ENCODE measurements at regions not wholly inside any gene's neighbourhood (a gene's known extent, or its start where the extent isn't known, plus 50 kb on each side); places are given as distances from the start of the nearest gene placed in this dataset.

GRCh38 chr6:878179-878578 lies 185.2 kb upstream of the EXOC2 start:
- Histone ChIP-seq H3K27ac (ENCODE audit: extremely low read depth, low read depth, low read length) (no peak overlapping the region), H3K9me3 (ENCODE audit: control insufficient read depth, insufficient read depth, low read depth, low read length) (no peaks in the 10 kb centered on the region), H3K4me3 (ENCODE audit: low read depth, low read length) (no peak overlapping the region), H3K36me3 (ENCODE audit: control insufficient read depth in 2 of 2, insufficient read depth in 1 of 2, low read length in 2 of 2) (no peaks in the 10 kb centered on the region), H3K4me1 (ENCODE audit: control insufficient read depth, insufficient read depth, low read length) (no peaks in the 10 kb centered on the region)
- POLR2A ChIA-PET: no interaction called here
- CTCF ChIA-PET: no interaction called here
- TF ChIP-seq ZNF140 (tag by site-specific recombination; IDR thresholded peaks at IDR 0.05) (no peak), ZBTB6 (tag by site-specific recombination; IDR thresholded peaks at IDR 0.05) (no peak), TCF7L2 (IDR thresholded peaks at IDR 0.05; ENCODE audit: borderline replicate concordance, low read depth, low read length) (no peak), PRDM6 (tag by site-specific recombination; IDR thresholded peaks at IDR 0.05) (no peak), ZBTB21 (tag by site-specific recombination; IDR thresholded peaks at IDR 0.05) (no peak)

GRCh38 chr6:875012-875411 lies 182.1 kb upstream of the EXOC2 start:
- no peak overlapping the region for H3K27ac ChIP-seq (ENCODE audit: extremely low read depth, low read depth, low read length)
- ChIA-PET CTCF (interaction anchor here (0.7 to 1.5 kb wide), 2 partner anchors 313 to 686 kb away, joined by 5 read pairs; no protein-coding TSS in a partner anchor), POLR2A (no interaction called here)
- H3K4me3 ChIP-seq (ENCODE audit: low read depth, low read length): no peak overlapping the region
- H3K4me1 ChIP-seq (ENCODE audit: control insufficient read depth, insufficient read depth, low read length): no peaks in the 10 kb centered on the region
- H3K36me3 ChIP-seq (ENCODE audit: control insufficient read depth in 2 of 2, insufficient read depth in 1 of 2, low read length in 2 of 2): no peaks in the 10 kb centered on the region
- TF ChIP-seq EGR2 (tag by site-specific recombination; IDR thresholded peaks at IDR 0.05; ENCODE audit: low read depth) (no peak), ELK4 (IDR thresholded peaks at IDR 0.05; ENCODE audit: borderline replicate concordance, low read depth, low read length) (no peak), ZNF704 (tag by site-specific recombination; IDR thresholded peaks at IDR 0.05) (no peak), ZNF596 (tag by site-specific recombination; IDR thresholded peaks at IDR 0.05) (no peak), ZNF654 (tag by site-specific recombination; IDR thresholded peaks at IDR 0.05; ENCODE audit: low read depth) (no peak), KLF1 (tag by site-specific recombination; IDR thresholded peaks at IDR 0.05) (no peak), ZNF560 (tag by site-specific recombination; IDR thresholded peaks at IDR 0.05; ENCODE audit: borderline replicate concordance) (no peak), ZNF404 (tag by site-specific recombination; IDR thresholded peaks at IDR 0.05) (no peak), ZBTB7A (tag by site-specific recombination; IDR thresholded peaks at IDR 0.05; ENCODE audit: low read depth) (no peak), ZNF174 (tag by site-specific recombination; IDR thresholded peaks at IDR 0.05) (no peak), MZF1 (tag by site-specific recombination; IDR thresholded peaks at IDR 0.05; ENCODE audit: borderline replicate concordance) (no peak), ZNF18 (tag by site-specific recombination; IDR thresholded peaks at IDR 0.05) (no peak), ZNF600 (tag by site-specific recombination; IDR thresholded peaks at IDR 0.05) (no peak), ZNF398 (tag by site-specific recombination; IDR thresholded peaks at IDR 0.05) (no peak), SETDB1 (IDR thresholded peaks at IDR 0.05; ENCODE audit: insufficient read length, low read length) (no peak)
- H3K9me3 ChIP-seq (ENCODE audit: control insufficient read depth, insufficient read depth, low read depth, low read length): no peaks in the 10 kb centered on the region
